Thyroid gland (tissue), 4 donors: ENCODE measurements at regions not wholly inside any gene's neighbourhood (a gene's known extent, or its start where the extent isn't known, plus 50 kb on each side); places are given as distances from the start of the nearest gene placed in this dataset.
A peak's percentile ranks its signal among the peaks of the same experiment; 100 is the strongest.

Experiments used
- DNase-seq, 2 donors: peaks; one replicate each; pipeline ENCODE4 v3.0.0-alpha.2; 2019
- H3K27ac ChIP-seq, 3 donors: fragments of 200-600 bp; sonication (generic); 1 replicate in 2 of 3; 2 replicates in 1 of 3; pipeline ENCODE4 v1.5.1; 2016 to 2019; ENCODE audit warnings: mild to moderate bottlenecking in 1 of 3, moderate library complexity in 1 of 3
- H3K27me3 ChIP-seq: fragments of 200-600 bp; sonication (generic); one replicate; pipeline ENCODE4 v1.5.1; 2019
- H3K36me3 ChIP-seq, 2 donors: fragments of 200-600 bp; sonication (generic); one replicate each; pipeline ENCODE4 v1.5.1; 2016 to 2019
- H3K4me1 ChIP-seq, 2 donors: fragments of 200-600 bp; sonication (generic); one replicate each; pipeline ENCODE4 v1.5.1; 2017 to 2019
- H3K4me3 ChIP-seq, 3 donors: fragments of 200-600 bp; sonication (generic); replicated peaks in 1 of 3; 1 replicate in 2 of 3; 2 replicates in 1 of 3; pipeline ENCODE4 v1.5.1; 2016; ENCODE audit warnings: mild to moderate bottlenecking in 1 of 3
- H3K9me3 ChIP-seq: fragments of 200-600 bp; sonication (generic); one replicate; pipeline ENCODE4 v1.5.1; 2017
- CTCF ChIP-seq, 6 experiments: fragments of 200-600 bp in 3 of 6; fragments of 450-650 bp in 3 of 6; sonication (generic) in 3 of 6; IDR thresholded peaks; one replicate each; pipeline ENCODE4 v1.5.1; 2016 to 2019; ENCODE audit warnings: antibody characterized with exemption in 6 of 6, mild to moderate bottlenecking in 2 of 6, inconsistent platforms in 1 of 6, moderate library complexity in 1 of 6
- POLR2A ChIP-seq, 2 donors: fragments of 450-650 bp; IDR thresholded peaks; one replicate each; pipeline ENCODE4 v1.6.1; 2017; ENCODE audit warnings: antibody characterized with exemption in 2 of 2, mild to moderate bottlenecking in 2 of 2, moderate library complexity in 1 of 2
- WGBS, 2 donors: methylation state at CpG; one replicate each; pipeline ENCODE4 v1.1.5; 2017; 5-methylcytosine and 5-hydroxymethylcytosine counted together
- intact Hi-C: fragments of 100-400 bp; cut with DNase I; formaldehyde crosslinking; loops from one replicate; pipeline ENCODE4 v1.15.1; 2023

GRCh38 chr17:37802712-37803416 is 58.0 kb upstream of the HNF1B start:
- Histone ChIP-seq H3K27ac (no peak overlapping the region), H3K36me3 (no peaks in the 10 kb centered on the region), H3K4me1 (peaks cover 0 to 11% of the 10 kb centered on the region in 2 donors), H3K9me3 (no peaks in the 10 kb centered on the region), H3K27me3 (no peaks in the 10 kb centered on the region), H3K4me3 (no peak overlapping the region)
- 0 to 10% methylated on average over 1 of the region's 1 CpG for WGBS, 2 donors
- DNase-seq = peak; percentile 60 to 73
- TF ChIP-seq POLR2A (IDR thresholded peaks at IDR 0.05) = no peak
- TF ChIP-seq CTCF (IDR thresholded peaks at IDR 0.05) = peak in 1 of 6 experiments; percentile 5
- intact Hi-C loops = no loop called here

GRCh38 chr17:37802061-37802595 is 57.3 kb upstream of the HNF1B start:
- 82 to 89% methylated on average over 3 of the region's 3 CpGs for WGBS, 2 donors
- Histone ChIP-seq H3K9me3 (no peaks in the 10 kb centered on the region), H3K4me1 (peaks cover 0 to 11% of the 10 kb centered on the region in 2 donors), H3K27ac (no peak overlapping the region), H3K36me3 (no peaks in the 10 kb centered on the region), H3K4me3 (no peak overlapping the region), H3K27me3 (no peaks in the 10 kb centered on the region)
- no peak for DNase-seq
- TF ChIP-seq CTCF (IDR thresholded peaks at IDR 0.05) (no peak), POLR2A (IDR thresholded peaks at IDR 0.05) (no peak)
- intact Hi-C loops = no loop called here

GRCh38 chr17:37801171-37801570 is 56.3 kb upstream of the HNF1B start:
- DNase-seq = no peak
- Histone ChIP-seq H3K4me3 (no peak overlapping the region), H3K27ac (no peak overlapping the region), H3K9me3 (no peaks in the 10 kb centered on the region), H3K27me3 (no peaks in the 10 kb centered on the region), H3K36me3 (no peaks in the 10 kb centered on the region), H3K4me1 (peaks cover 0 to 11% of the 10 kb centered on the region in 2 donors)
- 67 to 81% methylated on average over 5 of the region's 5 CpGs for WGBS, 2 donors
- TF ChIP-seq CTCF (IDR thresholded peaks at IDR 0.05) (no peak), POLR2A (IDR thresholded peaks at IDR 0.05) (no peak)
- intact Hi-C loops = no loop called here

- Histone ChIP-seq H3K36me3 (no peaks in the 10 kb centered on the region), H3K27me3 (no peaks in the 10 kb centered on the region), H3K4me3 (no peak overlapping the region), H3K9me3 (no peaks in the 10 kb centered on the region), H3K27ac (no peak overlapping the region), H3K4me1 (peaks cover 0 to under 1% of the 10 kb centered on the region in 2 donors)
- intact Hi-C loops = no loop called here
- no peak for DNase-seq
- no peak for TF ChIP-seq POLR2A (IDR thresholded peaks at IDR 0.05)
- TF ChIP-seq CTCF (IDR thresholded peaks at IDR 0.05) = no peak
Measured at GRCh38 chr17:37797206-37797605, 52.3 kb upstream of the HNF1B start.

GRCh38 chr17:37796076-37796475 is 51.2 kb upstream of the HNF1B start:
- DNase-seq = no peak
- H3K9me3 ChIP-seq = no peaks in the 10 kb centered on the region
- TF ChIP-seq CTCF (IDR thresholded peaks at IDR 0.05) (no peak), POLR2A (IDR thresholded peaks at IDR 0.05) (no peak)
- no peaks in the 10 kb centered on the region for H3K36me3 ChIP-seq
- WGBS, 2 donors = 33 to 61% methylated on average over 1 to 6 of the region's 8 CpGs
- H3K4me1 ChIP-seq = no peaks in the 10 kb centered on the region
- H3K4me3 ChIP-seq = no peak overlapping the region
- H3K27me3 ChIP-seq = no peaks in the 10 kb centered on the region
- intact Hi-C loops = no loop called here
- no peak overlapping the region for H3K27ac ChIP-seq
